COR-L47 (cell line): ENCODE measurements at regions not wholly inside any gene's neighbourhood (a gene's known extent, or its start where the extent isn't known, plus 50 kb on each side); places are given as distances from the start of the nearest gene placed in this dataset.
"Not testable (repeated sequence)": the region's sequence is repeated elsewhere in the genome, so short reads cannot be mapped to it uniquely, and the experiment has no call there.

Experiments
- DNase-seq: peaks from one replicate; lab custom pipeline; 2025; lab: John Stamatoyannopoulos, UW

GRCh38 chr12:38159591-38160317 is 156.8 kb upstream of the ALG10B start:
- no peak for DNase-seq

GRCh38 chr12:38160318-38161122 is 156.1 kb upstream of the ALG10B start:
- DNase-seq = no peak

GRCh38 chr12:38161123-38162000 is 155.2 kb upstream of the ALG10B start:
- DNase-seq = no peak

DNA sequence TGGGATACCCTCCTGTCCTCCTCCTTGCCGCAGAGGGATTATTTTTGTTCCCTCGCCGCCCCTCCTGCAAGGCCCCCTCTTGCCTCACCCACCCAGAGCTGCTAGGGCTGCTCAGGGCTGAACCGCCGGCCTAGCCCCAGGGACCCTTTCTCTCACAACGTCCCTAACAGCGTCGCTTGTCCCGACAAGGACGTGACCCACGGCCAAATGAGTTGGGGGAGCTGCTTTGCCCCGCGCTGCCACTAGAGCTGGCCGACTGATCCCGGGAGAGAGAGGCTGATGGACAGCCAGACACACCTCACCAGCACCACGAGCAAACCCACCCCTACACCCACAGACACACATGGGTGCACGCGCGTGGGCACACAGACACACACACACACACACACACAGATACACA is 154.6 kb upstream of the ALG10B start:
- DNase-seq = no peak

DNA sequence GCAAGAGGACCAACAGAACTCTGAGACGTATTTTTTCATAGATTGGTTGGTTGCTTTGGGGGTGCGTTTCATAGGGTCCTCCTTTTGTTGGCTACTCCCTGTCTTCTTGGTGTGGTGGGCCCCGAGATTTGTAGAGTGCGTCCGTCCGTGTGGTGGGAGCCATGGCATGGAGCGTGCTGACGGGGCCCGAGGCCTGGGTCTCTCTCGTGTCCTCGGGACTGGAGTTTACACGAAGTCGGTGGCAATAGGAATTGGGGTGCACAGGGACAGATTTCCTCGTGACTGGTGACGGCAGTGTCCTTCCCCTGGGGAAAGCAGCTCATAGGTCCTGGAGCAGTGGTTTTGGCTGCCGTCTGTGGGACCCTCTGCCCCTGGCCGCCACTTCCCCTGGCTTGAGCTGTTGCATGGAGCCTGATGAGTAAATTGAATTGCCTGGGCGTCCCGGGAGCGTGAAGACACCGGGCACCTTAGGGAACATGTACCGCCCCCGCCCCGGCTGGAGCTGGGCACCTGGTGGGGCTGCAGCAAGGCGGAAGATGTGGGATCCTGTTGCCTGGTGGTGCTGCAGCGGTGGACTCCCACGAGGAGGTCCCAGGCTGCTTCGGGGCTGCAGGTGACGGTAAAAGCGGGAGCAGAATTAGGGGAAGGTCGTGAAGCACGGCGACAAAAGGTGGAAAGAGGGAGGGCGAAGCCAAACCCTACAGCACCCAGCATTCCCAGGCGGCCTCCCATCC is 153.7 kb upstream of the ALG10B start:
- DNase-seq = no peak

DNA sequence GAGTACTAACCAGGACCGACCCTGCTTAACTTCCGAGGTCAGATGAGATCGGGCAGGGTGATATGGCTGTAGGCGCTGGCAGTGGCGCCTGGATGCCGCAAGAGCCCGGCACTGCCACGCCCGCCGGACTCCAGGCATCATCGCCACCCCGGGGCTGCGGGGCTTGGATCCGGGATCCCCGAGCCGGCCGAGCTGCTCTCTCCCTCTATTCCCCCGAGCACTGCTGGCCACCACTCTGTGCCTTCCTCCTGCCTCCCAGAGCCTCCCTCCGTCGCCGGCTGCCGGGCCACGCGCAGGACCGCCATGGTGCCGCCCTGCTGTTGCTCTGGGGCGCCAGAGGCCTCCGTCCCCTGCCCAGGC is 153.2 kb upstream of the ALG10B start:
- DNase-seq = no peak

- no peak for DNase-seq
These were observed 150.3 kb upstream of the ALG10B start for GRCh38 chr12:38166225-38166624.

DNA sequence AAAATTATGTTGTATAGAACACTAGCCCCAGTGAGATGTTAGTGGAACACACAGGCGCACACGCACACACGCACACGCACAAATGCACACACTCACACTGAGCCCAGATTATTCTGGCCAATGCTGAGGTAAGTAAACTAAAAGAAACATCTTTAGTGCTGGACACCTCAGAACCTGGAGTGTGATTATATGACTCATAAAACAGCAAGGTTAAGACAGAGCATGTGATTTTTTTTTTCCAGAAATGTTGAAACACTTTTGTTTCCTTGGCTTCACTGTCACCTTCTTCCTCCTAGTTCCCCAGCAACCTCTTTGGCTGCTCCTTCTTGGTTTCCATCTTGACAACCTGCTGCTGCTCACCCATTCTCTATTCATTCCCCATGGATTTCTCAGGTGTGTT is 141.0 kb upstream of the ALG10B start:
- DNase-seq = no peak

GRCh38 chr12:38183617-38184016 is 133.0 kb upstream of the ALG10B start:
- not testable (repeated sequence) for DNase-seq

- DNase-seq = not testable (repeated sequence)
These were observed 119.3 kb upstream of the ALG10B start for GRCh38 chr12:38197286-38197685.

GRCh38 chr12:38201461-38202276 is 114.9 kb upstream of the ALG10B start:
- DNase-seq = no peak

- no peak for DNase-seq
These were observed 111.7 kb upstream of the ALG10B start for GRCh38 chr12:38204831-38205230.

DNA sequence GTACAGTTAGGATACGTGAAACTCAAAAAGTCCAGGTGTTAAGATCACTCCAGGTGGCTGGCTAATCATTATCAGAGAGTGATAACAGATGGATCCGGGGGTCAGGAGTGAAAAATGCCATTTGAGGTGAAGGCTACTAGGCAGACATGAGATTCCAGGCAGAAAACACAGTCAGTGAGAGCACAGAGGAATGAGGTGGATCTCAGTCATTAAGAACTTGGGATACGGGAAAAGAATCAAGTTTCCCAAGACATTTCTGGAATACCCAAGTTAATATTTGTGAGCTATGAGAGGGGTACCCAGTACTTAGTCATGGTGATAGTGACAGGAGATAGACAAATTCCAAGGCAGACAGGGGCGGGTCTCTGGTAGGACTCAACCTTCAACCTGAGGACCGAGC is 94.6 kb upstream of the ALG10B start:
- DNase-seq = no peak

DNA sequence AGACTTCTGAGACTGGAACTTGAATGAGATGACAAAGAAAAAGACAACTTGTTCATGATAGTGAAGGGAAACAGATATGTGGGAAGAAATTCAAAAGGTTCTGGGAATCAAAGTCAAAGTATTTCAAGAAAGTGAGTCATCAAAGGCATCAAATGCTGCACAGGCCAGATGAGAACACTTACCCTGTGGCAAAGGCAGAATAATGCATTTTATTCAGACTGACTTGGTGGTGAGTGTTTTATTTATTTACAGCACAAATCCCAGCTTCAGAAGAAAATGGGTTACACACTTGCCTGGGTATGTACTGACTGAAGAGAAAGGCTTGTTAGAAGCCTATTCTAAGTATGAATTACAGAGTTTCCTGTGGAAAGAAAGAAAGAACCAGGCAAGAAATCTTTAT is 78.2 kb upstream of the ALG10B start:
- DNase-seq = not testable (repeated sequence)

GRCh38 chr12:38253778-38254177 is 62.8 kb upstream of the ALG10B start:
- DNase-seq = no peak

DNA sequence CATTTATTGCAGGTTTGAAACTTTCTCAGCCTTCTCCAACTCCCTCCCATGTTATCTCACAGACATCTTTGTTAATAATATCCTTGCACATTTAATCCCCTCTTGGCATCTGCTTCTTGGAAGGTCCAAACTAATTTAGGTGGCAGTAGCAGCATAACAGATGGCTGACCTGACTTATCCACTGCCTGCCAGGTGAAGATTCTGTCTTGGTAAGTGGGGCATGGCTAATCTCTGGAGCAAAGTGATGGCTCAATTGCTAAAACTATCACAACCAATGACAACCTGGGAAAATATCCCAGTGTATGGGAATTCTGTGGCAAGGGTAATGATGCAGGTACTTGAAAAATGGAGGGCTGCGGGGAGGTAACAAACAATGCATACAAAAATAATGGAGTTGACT is 58.2 kb upstream of the ALG10B start:
- DNase-seq = no peak
